Neural progenitor cell (in vitro differentiated cells): ENCODE measurements at regions not wholly inside any gene's neighbourhood (a gene's known extent, or its start where the extent isn't known, plus 50 kb on each side); places are given as distances from the start of the nearest gene placed in this dataset.

Experiments
- DNase-seq: peaks from one replicate; pipeline ENCODE4 v3.0.0-alpha.2; 2016; ENCODE audit warnings: low spot score
- H2AFZ ChIP-seq: fragments of 200-600 bp; sonication (generic); replicated peaks from 2 replicates; pipeline ENCODE4 v1.6.1; 2016; ENCODE audit warnings: antibody characterized with exemption
- H3F3A ChIP-seq: fragments of 200-600 bp; sonication (generic); 2 replicates; pipeline ENCODE4 v1.6.1; 2016; ENCODE audit warnings: antibody characterized with exemption, low read depth
- H3K27ac ChIP-seq: fragments of 200-600 bp; sonication (generic); 2 replicates; pipeline ENCODE4 v1.5.1; 2016; ENCODE audit warnings: mild to moderate bottlenecking
- H3K27me3 ChIP-seq: fragments of 200-600 bp; sonication (generic); 2 replicates; pipeline ENCODE4 v1.6.1; 2016; ENCODE audit warnings: mild to moderate bottlenecking, moderate library complexity
- H3K36me3 ChIP-seq: fragments of 200-600 bp; sonication (generic); 2 replicates; pipeline ENCODE4 v1.5.1; 2016
- H3K4me1 ChIP-seq: fragments of 200-600 bp; sonication (generic); 2 replicates; pipeline ENCODE4 v1.6.1; 2016; ENCODE audit warnings: mixed run types
- H3K4me2 ChIP-seq: fragments of 200-600 bp; sonication (generic); 2 replicates; pipeline ENCODE4 v1.6.1; 2016
- H3K4me3 ChIP-seq: fragments of 200-600 bp; sonication (generic); 2 replicates; pipeline ENCODE4 v1.5.1; 2016
- H3K79me2 ChIP-seq: fragments of 200-600 bp; sonication (generic); 2 replicates; pipeline ENCODE4 v1.6.1; 2016; ENCODE audit warnings: low read depth
- H3K9ac ChIP-seq: fragments of 200-600 bp; sonication (generic); 2 replicates; pipeline ENCODE4 v1.6.1; 2016
- H3K9me3 ChIP-seq: fragments of 200-600 bp; sonication (generic); 2 replicates; pipeline ENCODE4 v1.5.1; 2016; ENCODE audit warnings: low read depth
- H4K20me1 ChIP-seq: fragments of 200-600 bp; sonication (generic); 2 replicates; pipeline ENCODE4 v1.6.1; 2016; ENCODE audit warnings: low read depth
- H3K27ac Mint-ChIP-seq: 3 replicates; pipeline ENCODE4 v1.8.0; 2021; ENCODE audit warnings: mixed read lengths
- H3K27me3 Mint-ChIP-seq: 2 replicates; pipeline ENCODE4 v1.8.0; 2022; ENCODE audit warnings: low read depth, mild to moderate bottlenecking, inconsistent platforms, moderate library complexity, mixed read lengths; ENCODE audit not compliant: insufficient read depth
- H3K36me3 Mint-ChIP-seq: 3 replicates; pipeline ENCODE4 v1.8.0; 2021; ENCODE audit warnings: mixed read lengths
- H3K4me1 Mint-ChIP-seq: 3 replicates; pipeline ENCODE4 v1.8.0; 2021; ENCODE audit warnings: mixed read lengths
- H3K4me3 Mint-ChIP-seq: 3 replicates; pipeline ENCODE4 v1.8.0; 2021; ENCODE audit warnings: mild to moderate bottlenecking, moderate library complexity, mixed read lengths
- H3K9me3 Mint-ChIP-seq: 3 replicates; pipeline ENCODE4 v1.8.0; 2020; ENCODE audit warnings: mixed read lengths
- CTCF ChIP-seq: fragments of 200-600 bp; sonication (generic); IDR thresholded peaks from 2 replicates; pipeline ENCODE4 v1.5.1; 2017; ENCODE audit warnings: antibody characterized with exemption, mild to moderate bottlenecking
- EZH2 ChIP-seq: fragments of 200-600 bp; sonication (generic); IDR thresholded peaks from 2 replicates; pipeline ENCODE4 v1.6.1; 2017; ENCODE audit warnings: antibody characterized with exemption, mild to moderate bottlenecking, moderate library complexity
- EZH2phosphoT487 ChIP-seq: fragments of 200-600 bp; sonication (generic); IDR thresholded peaks from 2 replicates; pipeline ENCODE4 v1.6.1; 2017; ENCODE audit warnings: antibody characterized with exemption

DNA sequence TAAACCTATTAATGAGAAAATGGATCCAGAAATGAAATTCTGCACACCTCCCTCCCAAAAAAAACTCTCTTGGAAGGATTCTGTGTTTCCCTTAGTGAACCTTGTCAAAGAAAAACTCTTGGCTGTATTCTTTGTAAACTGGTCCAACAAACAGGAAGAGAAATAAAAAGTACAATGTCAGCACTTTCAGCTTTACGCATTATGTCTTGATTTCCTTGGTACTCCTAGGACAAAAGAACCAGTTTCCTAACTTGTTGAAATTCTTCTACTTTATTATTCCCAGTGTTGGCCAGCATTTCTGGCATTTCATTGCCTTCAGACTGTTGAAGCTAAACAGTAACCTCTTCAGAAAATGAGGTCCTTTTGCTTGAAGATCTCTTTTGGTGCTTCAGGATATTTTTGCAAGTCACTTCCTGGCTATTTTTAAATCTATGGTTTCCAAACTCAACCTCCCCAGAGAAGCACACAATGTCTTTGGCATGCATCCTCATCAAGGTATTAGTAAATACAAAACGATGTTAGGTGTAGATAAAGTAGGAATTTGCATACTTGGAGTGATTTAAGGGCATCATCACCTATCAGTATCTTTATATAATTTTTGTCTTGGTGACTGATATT lies 342.7 kb downstream of the AASDHPPT start:
- H3K4me3 Mint-ChIP-seq = no peak overlapping the region
- Histone ChIP-seq H2AFZ (no peak overlapping the region), H3K4me2 (no peak overlapping the region), H3F3A (no peaks in the 10 kb centered on the region), H3K27ac (no peak overlapping the region), H4K20me1 (no peaks in the 10 kb centered on the region), H3K27me3 (no peaks in the 10 kb centered on the region), H3K4me1 (peaks cover 4% of the 10 kb centered on the region), H3K79me2 (no peaks in the 10 kb centered on the region), H3K4me3 (no peak overlapping the region), H3K36me3 (no peaks in the 10 kb centered on the region), H3K9me3 (no peaks in the 10 kb centered on the region), H3K9ac (no peak overlapping the region)
- no peaks in the 10 kb centered on the region for H3K9me3 Mint-ChIP-seq
- DNase-seq = no peak
- H3K36me3 Mint-ChIP-seq = no peaks in the 10 kb centered on the region
- H3K27me3 Mint-ChIP-seq = peaks cover 5% of the 10 kb centered on the region
- H3K4me1 Mint-ChIP-seq = peaks cover 5% of the 10 kb centered on the region
- TF ChIP-seq CTCF = no peak
- no peak for TF ChIP-seq EZH2
- TF ChIP-seq EZH2phosphoT487 = no peak
- H3K27ac Mint-ChIP-seq = no peak overlapping the region

DNA sequence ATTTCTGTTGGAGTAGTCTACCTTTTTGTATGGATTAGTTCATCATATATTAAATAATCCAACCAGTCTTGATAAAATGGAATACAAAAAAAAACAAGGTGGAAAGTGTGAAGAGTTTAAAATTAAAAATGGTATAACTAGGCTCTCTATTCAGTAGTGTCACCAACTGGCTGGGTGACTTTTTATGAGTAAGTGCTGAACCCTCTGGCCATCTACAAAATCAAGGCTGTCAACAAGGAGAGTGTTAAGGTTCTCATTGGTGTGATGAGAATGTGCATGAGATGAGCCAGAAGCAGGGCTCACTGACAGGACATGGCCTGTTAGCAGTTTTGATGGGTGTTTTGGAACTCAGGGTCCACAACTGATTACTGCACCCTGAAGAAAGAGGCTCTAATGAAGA lies 343.2 kb downstream of the AASDHPPT start:
- no peaks in the 10 kb centered on the region for H4K20me1 ChIP-seq
- H3K4me2 ChIP-seq = no peak overlapping the region
- H2AFZ ChIP-seq = no peak overlapping the region
- H3K4me1 ChIP-seq = peaks cover 4% of the 10 kb centered on the region
- no peak for TF ChIP-seq CTCF
- TF ChIP-seq EZH2 = no peak
- TF ChIP-seq EZH2phosphoT487 = no peak
- H3K27ac ChIP-seq = no peak overlapping the region
- H3K36me3 ChIP-seq = no peaks in the 10 kb centered on the region
- Mint-ChIP-seq H3K27ac (no peak overlapping the region), H3K4me3 (no peak overlapping the region), H3K4me1 (peaks cover 5% of the 10 kb centered on the region), H3K9me3 (no peaks in the 10 kb centered on the region), H3K36me3 (no peaks in the 10 kb centered on the region), H3K27me3 (peaks cover 5% of the 10 kb centered on the region)
- H3F3A ChIP-seq = no peaks in the 10 kb centered on the region
- no peak overlapping the region for H3K4me3 ChIP-seq
- no peak overlapping the region for H3K9ac ChIP-seq
- no peaks in the 10 kb centered on the region for H3K9me3 ChIP-seq
- H3K79me2 ChIP-seq = no peaks in the 10 kb centered on the region
- H3K27me3 ChIP-seq = no peaks in the 10 kb centered on the region
- no peak for DNase-seq

- no peaks in the 10 kb centered on the region for H3K36me3 ChIP-seq
- H3K4me3 Mint-ChIP-seq = no peak overlapping the region
- H3K4me2 ChIP-seq = no peak overlapping the region
- no peak overlapping the region for H3K4me3 ChIP-seq
- no peak overlapping the region for H3K27ac ChIP-seq
- peaks cover 5% of the 10 kb centered on the region for H3K4me1 Mint-ChIP-seq
- no peaks in the 10 kb centered on the region for H3K27me3 ChIP-seq
- H3K36me3 Mint-ChIP-seq = no peaks in the 10 kb centered on the region
- H3K9ac ChIP-seq = no peak overlapping the region
- H2AFZ ChIP-seq = no peak overlapping the region
- no peaks in the 10 kb centered on the region for H3K9me3 Mint-ChIP-seq
- peak; percentile 40 for DNase-seq
- H3K27me3 Mint-ChIP-seq = peaks cover 7% of the 10 kb centered on the region
- no peaks in the 10 kb centered on the region for H3F3A ChIP-seq
- H3K9me3 ChIP-seq = no peaks in the 10 kb centered on the region
- H4K20me1 ChIP-seq = no peaks in the 10 kb centered on the region
- H3K79me2 ChIP-seq = no peaks in the 10 kb centered on the region
- TF ChIP-seq CTCF (no peak), EZH2phosphoT487 (no peak), EZH2 (no peak)
- H3K4me1 ChIP-seq = peaks cover 4% of the 10 kb centered on the region
- no peak overlapping the region for H3K27ac Mint-ChIP-seq
Observed at GRCh38 chr11:106421676-106422292, 344.3 kb downstream of the AASDHPPT start.
